ENCODE measurements at regions not wholly inside any gene's neighbourhood (a gene's known extent, or its start where the extent isn't known, plus 50 kb on each side); places are given as distances from the start of the nearest gene placed in this dataset.

DNA sequence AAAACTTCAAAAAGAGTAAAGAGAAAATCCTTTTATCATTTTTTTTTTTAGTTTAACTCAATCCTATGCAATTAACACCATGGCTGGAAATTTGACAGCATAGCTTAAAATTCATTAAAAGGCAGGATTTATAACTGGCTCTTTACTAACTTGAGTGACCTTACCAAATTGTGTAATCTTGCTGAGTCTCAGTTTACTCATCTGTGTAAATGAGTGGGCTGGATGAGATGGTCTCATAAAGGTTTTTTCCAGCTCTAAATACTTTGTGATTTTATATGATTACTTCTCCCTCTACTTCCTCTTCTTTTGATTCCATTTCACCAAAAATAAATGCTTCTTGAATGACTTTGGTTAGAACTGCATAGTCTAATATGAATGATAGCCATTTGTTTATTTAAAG lies 234.9 kb upstream of the SATB1 start:
- peaks cover 0 to 7% (median 0%) of the 10 kb centered on the region in 6 donors for H3K4me1 ChIP-seq
- H3K27me3 ChIP-seq (replicated peaks in 1 of 7): no peaks in the 10 kb centered on the region
- DNase-seq: no peak
- no peak for TF ChIP-seq POLR2A (IDR thresholded peaks at IDR 0.05)
- no peak for TF ChIP-seq POLR2AphosphoS5 (IDR thresholded peaks at IDR 0.05)
- TF ChIP-seq, protein P1, sequence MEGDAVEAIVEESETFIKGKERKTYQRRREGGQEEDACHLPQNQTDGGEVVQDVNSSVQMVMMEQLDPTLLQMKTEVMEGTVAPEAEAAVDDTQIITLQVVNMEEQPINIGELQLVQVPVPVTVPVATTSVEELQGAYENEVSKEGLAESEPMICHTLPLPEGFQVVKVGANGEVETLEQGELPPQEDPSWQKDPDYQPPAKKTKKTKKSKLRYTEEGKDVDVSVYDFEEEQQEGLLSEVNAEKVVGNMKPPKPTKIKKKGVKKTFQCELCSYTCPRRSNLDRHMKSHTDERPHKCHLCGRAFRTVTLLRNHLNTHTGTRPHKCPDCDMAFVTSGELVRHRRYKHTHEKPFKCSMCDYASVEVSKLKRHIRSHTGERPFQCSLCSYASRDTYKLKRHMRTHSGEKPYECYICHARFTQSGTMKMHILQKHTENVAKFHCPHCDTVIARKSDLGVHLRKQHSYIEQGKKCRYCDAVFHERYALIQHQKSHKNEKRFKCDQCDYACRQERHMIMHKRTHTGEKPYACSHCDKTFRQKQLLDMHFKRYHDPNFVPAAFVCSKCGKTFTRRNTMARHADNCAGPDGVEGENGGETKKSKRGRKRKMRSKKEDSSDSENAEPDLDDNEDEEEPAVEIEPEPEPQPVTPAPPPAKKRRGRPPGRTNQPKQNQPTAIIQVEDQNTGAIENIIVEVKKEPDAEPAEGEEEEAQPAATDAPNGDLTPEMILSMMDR (IDR thresholded peaks at IDR 0.05 in 8 of 11, conservative IDR thresholded peaks at IDR 0.05 in 3 of 11): no peak
- H3K9me3 ChIP-seq: peaks cover 0 to 6% (median 0%) of the 10 kb centered on the region in 8 donors
- no peak overlapping the region for H3K4me3 ChIP-seq
- intact Hi-C loops (cut with DNase I; ENCODE audit: low total_unique reads): no loop called here
- no peak overlapping the region for H3K27ac ChIP-seq
- no peaks in the 10 kb centered on the region for H3K36me3 ChIP-seq

DNA sequence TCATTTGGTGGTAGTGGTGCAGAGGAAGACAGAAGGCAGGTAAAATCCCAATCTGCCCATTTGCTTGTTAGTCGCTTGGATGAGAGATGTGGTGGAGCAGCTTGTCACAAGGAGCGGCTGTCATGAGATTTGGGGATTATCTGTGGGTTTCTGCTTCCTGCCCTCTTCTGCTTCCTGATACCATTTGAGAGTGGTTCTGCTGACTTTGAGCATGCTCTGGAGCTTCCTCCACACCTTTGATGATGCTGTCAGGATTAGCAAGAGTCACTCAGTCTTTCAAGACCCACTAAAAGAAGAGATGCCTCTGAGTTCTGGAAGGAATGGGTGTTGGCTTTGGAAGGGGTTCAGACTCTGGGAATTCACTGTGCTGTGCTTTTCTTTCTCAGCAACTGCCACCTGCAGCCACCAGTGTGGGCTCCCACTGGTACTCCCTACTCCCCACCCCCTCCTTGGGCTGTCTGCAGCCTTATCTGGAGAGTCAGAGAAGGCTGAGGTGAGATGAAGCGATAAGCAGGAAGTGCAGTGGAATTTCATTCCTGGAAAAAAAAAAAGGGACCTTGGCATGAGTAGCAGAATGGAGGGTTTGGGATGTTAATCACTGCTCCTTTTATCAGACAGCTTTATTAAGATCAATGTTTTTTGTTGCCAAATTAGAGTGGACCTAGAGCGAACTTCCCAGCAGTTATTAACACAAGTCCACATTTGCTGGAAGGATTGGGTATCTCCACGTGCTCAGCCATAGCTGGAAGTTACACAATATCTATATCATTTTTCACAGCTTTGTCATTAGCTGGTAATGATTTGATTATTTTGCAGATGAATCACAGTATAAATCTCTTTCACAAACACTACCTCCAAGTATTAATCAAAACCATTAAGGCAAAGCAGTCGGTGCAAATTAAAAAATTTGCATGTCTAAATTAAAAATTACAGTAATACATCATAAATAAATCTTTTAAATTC lies 233.0 kb upstream of the SATB1 start:
- DNase-seq: no peak
- peaks cover 0 to 6% (median 0%) of the 10 kb centered on the region in 8 donors for H3K9me3 ChIP-seq
- H3K36me3 ChIP-seq: no peaks in the 10 kb centered on the region
- H3K4me1 ChIP-seq: peaks cover 0 to 7% (median 0%) of the 10 kb centered on the region in 6 donors
- WGBS, 5 donors: 33 to 46% (median 40%) methylated on average over 6 of the region's 6 CpGs
- intact Hi-C loops (cut with DNase I; ENCODE audit: low total_unique reads): no loop called here
- no peaks in the 10 kb centered on the region for H3K27me3 ChIP-seq (replicated peaks in 1 of 7)
- H3K4me3 ChIP-seq: no peak overlapping the region
- TF ChIP-seq POLR2A (IDR thresholded peaks at IDR 0.05) (no peak), POLR2AphosphoS5 (IDR thresholded peaks at IDR 0.05) (no peak)
- TF ChIP-seq, protein P1 (IDR thresholded peaks at IDR 0.05 in 8 of 11, conservative IDR thresholded peaks at IDR 0.05 in 3 of 11): no peak
- H3K27ac ChIP-seq: no peak overlapping the region

DNA sequence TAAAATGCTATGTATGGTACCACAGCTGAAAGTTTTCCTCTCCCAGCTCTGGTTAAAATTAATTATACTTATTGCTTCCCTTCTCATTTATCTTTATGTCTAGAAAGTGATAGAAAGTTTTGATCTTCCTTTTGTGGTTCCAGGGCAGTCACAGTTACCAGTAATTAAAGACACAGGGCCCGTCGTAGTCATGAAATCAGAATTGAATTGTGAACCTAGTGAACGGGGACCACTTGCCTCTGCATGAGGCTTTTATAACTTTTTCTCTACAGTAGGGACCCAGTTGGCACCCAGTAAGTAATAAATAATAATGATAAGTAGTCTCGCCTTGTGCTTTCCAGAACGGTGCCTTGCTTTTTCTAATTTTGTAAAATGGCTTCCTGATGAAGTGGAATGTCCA lies 231.7 kb upstream of the SATB1 start:
- DNase-seq: no peak
- TF ChIP-seq POLR2A (IDR thresholded peaks at IDR 0.05) (no peak), POLR2AphosphoS5 (IDR thresholded peaks at IDR 0.05) (no peak)
- TF ChIP-seq, protein P1 (IDR thresholded peaks at IDR 0.05 in 8 of 11, conservative IDR thresholded peaks at IDR 0.05 in 3 of 11): no peak
- Histone ChIP-seq H3K4me3 (no peak overlapping the region), H3K36me3 (no peaks in the 10 kb centered on the region), H3K9me3 (peaks cover 0 to 6% (median 0%) of the 10 kb centered on the region in 8 donors), H3K27ac (no peak overlapping the region), H3K27me3 (replicated peaks in 1 of 7) (no peaks in the 10 kb centered on the region), H3K4me1 (peaks cover 0 to 7% (median 0%) of the 10 kb centered on the region in 6 donors)
- 63 to 69% (median 64%) methylated on average over 5 of the region's 5 CpGs for WGBS, 5 donors
- intact Hi-C loops (cut with DNase I; ENCODE audit: low total_unique reads): no loop called here

DNA sequence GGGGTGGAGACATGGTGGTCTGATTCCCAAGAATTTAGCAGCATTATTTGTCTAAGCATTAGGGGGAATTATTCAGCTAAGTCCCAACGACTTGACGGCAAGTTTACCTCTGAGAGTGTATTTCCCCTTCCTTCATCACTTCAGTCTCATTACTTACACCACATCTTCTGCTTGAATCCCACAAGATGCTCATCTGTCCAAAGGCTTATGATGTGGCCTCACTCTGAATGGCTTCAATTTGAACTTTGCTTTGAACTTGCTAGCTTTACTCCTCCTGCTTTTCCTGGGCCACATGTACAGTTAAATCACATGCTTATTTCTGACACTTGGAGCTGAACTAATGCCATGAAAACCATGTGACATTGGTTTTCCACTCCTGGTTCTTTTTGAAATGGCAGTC lies 231.3 kb upstream of the SATB1 start:
- H3K27me3 ChIP-seq (replicated peaks in 1 of 7): no peaks in the 10 kb centered on the region
- 62 to 76% (median 68%) methylated on average over 2 of the region's 2 CpGs for WGBS, 5 donors
- H3K36me3 ChIP-seq: no peaks in the 10 kb centered on the region
- peaks cover 0 to 6% (median 0%) of the 10 kb centered on the region in 8 donors for H3K9me3 ChIP-seq
- no peak for TF ChIP-seq POLR2A (IDR thresholded peaks at IDR 0.05)
- no peak for TF ChIP-seq POLR2AphosphoS5 (IDR thresholded peaks at IDR 0.05)
- TF ChIP-seq, protein P1 (IDR thresholded peaks at IDR 0.05 in 8 of 11, conservative IDR thresholded peaks at IDR 0.05 in 3 of 11): no peak
- peaks cover 0 to 7% (median 0%) of the 10 kb centered on the region in 6 donors for H3K4me1 ChIP-seq
- H3K27ac ChIP-seq: no peak overlapping the region
- H3K4me3 ChIP-seq: no peak overlapping the region
- intact Hi-C loops (cut with DNase I; ENCODE audit: low total_unique reads): no loop called here
- DNase-seq: no peak

All from spleen (tissue), 11 donors.